ENCODE measurements at regions not wholly inside any gene's neighbourhood (a gene's known extent, or its start where the extent isn't known, plus 50 kb on each side); places are given as distances from the start of the nearest gene placed in this dataset.

- DNase-seq = no peak
- TF ChIP-seq CTCF (IDR thresholded peaks at IDR 0.05) = no peak
- intact Hi-C loops (cut with micrococcal nuclease) = no loop called here
- Mint-ChIP-seq H3K9me3 (peaks cover 2 to 6% of the 10 kb centered on the region in 2 donors), H3K27ac (no peak overlapping the region), H3K4me1 (no peaks in the 10 kb centered on the region), H3K36me3 (no peaks in the 10 kb centered on the region), H3K4me3 (no peak overlapping the region), H3K27me3 (ENCODE audit: low read depth in 2 of 2) (no peaks in the 10 kb centered on the region)
- 92% methylated on average over 2 of the region's 3 CpGs for WGBS (ENCODE audit: insufficient coverage)
- Histone ChIP-seq H3K4me3 (ENCODE audit: low read length) (no peak overlapping the region), H3K36me3 (ENCODE audit: control insufficient read depth, insufficient read depth, low read length) (no peaks in the 10 kb centered on the region), H3K27me3 (ENCODE audit: control insufficient read depth, insufficient read depth, low read length) (no peaks in the 10 kb centered on the region), H3K4me1 (ENCODE audit: control insufficient read depth, insufficient read depth, low read length) (no peaks in the 10 kb centered on the region), H3K9me3 (ENCODE audit: control insufficient read depth, insufficient read depth, low read length) (no peaks in the 10 kb centered on the region), H3K27ac (ENCODE audit: low read length) (no peak overlapping the region)
- no peak for ATAC-seq
Measured at GRCh38 chr18:67363694-67364093, 152.8 kb downstream of the DSEL start.

GRCh38 chr18:67362906-67363305, 153.6 kb downstream of the DSEL start:
- no peak for TF ChIP-seq CTCF (IDR thresholded peaks at IDR 0.05)
- H3K36me3 Mint-ChIP-seq = peaks cover under 1% of the 10 kb centered on the region
- no peaks in the 10 kb centered on the region for H3K4me1 Mint-ChIP-seq
- WGBS (ENCODE audit: insufficient coverage) = 57% methylated on average over 2 of the region's 2 CpGs
- ATAC-seq = no peak
- intact Hi-C loops (cut with micrococcal nuclease) = no loop called here
- H3K27me3 ChIP-seq (ENCODE audit: control insufficient read depth, insufficient read depth, low read length) = no peaks in the 10 kb centered on the region
- no peak overlapping the region for H3K4me3 Mint-ChIP-seq
- no peak overlapping the region for H3K27ac ChIP-seq (ENCODE audit: low read length)
- H3K4me1 ChIP-seq (ENCODE audit: control insufficient read depth, insufficient read depth, low read length) = no peaks in the 10 kb centered on the region
- no peaks in the 10 kb centered on the region for H3K27me3 Mint-ChIP-seq (ENCODE audit: low read depth in 2 of 2)
- no peaks in the 10 kb centered on the region for H3K36me3 ChIP-seq (ENCODE audit: control insufficient read depth, insufficient read depth, low read length)
- peaks cover 0 to 5% of the 10 kb centered on the region in 2 donors for H3K9me3 Mint-ChIP-seq
- H3K9me3 ChIP-seq (ENCODE audit: control insufficient read depth, insufficient read depth, low read length) = no peaks in the 10 kb centered on the region
- no peak for DNase-seq
- no peak overlapping the region for H3K4me3 ChIP-seq (ENCODE audit: low read length)
- H3K27ac Mint-ChIP-seq = no peak overlapping the region

GRCh38 chr18:67359873-67360838, 156.4 kb downstream of the DSEL start:
- Mint-ChIP-seq H3K4me1 (no peaks in the 10 kb centered on the region), H3K27ac (no peak overlapping the region), H3K27me3 (ENCODE audit: low read depth in 2 of 2) (no peaks in the 10 kb centered on the region), H3K4me3 (no peak overlapping the region), H3K9me3 (peaks cover 4 to 7% of the 10 kb centered on the region in 2 donors), H3K36me3 (peaks cover 8% of the 10 kb centered on the region)
- Histone ChIP-seq H3K4me3 (ENCODE audit: low read length) (no peak overlapping the region), H3K36me3 (ENCODE audit: control insufficient read depth, insufficient read depth, low read length) (no peaks in the 10 kb centered on the region), H3K27me3 (ENCODE audit: control insufficient read depth, insufficient read depth, low read length) (no peaks in the 10 kb centered on the region), H3K9me3 (ENCODE audit: control insufficient read depth, insufficient read depth, low read length) (no peaks in the 10 kb centered on the region), H3K27ac (ENCODE audit: low read length) (no peak overlapping the region), H3K4me1 (ENCODE audit: control insufficient read depth, insufficient read depth, low read length) (no peaks in the 10 kb centered on the region)
- no peak for ATAC-seq
- intact Hi-C loops (cut with micrococcal nuclease) = no loop called here
- 26% methylated on average over 6 of the region's 8 CpGs for WGBS (ENCODE audit: insufficient coverage)
- DNase-seq = peak in 1 of 2 donors; percentile 4
- no peak for TF ChIP-seq CTCF (IDR thresholded peaks at IDR 0.05)

Measured in natural killer cell (primary cell).